Keratinocyte (primary cell): ENCODE measurements at regions not wholly inside any gene's neighbourhood (a gene's known extent, or its start where the extent isn't known, plus 50 kb on each side); places are given as distances from the start of the nearest gene placed in this dataset.

Source experiments
- DNase-seq: peaks from one replicate; pipeline ENCODE4 v3.0.0-alpha.2; 2011; ENCODE audit warnings: low read depth, missing footprints, low spot score
- FAIRE-seq: peaks from 2 replicates; lab custom pipeline; 2011; peaks lifted over from hg19 to GRCh38; lab: Jason Lieb, UNC
- H2AFZ ChIP-seq: 2 replicates; pipeline ENCODE4 v1.6.0; 2012; ENCODE audit warnings: low read length, control low read depth, inconsistent platforms; ENCODE audit not compliant: control insufficient read depth
- H3K27ac ChIP-seq: 2 replicates; pipeline ENCODE4 v1.5.1; 2011; ENCODE audit warnings: low read length; ENCODE audit not compliant: control insufficient read depth, insufficient read depth
- H3K27me3 ChIP-seq: 3 replicates; pipeline ENCODE4 v1.6.0; 2011; ENCODE audit warnings: low read length; ENCODE audit not compliant: control insufficient read depth, insufficient read depth; ENCODE audit errors: extremely low read depth
- H3K36me3 ChIP-seq, 2 experiments: 2 replicates in 1 of 2; 3 replicates in 1 of 2; pipeline ENCODE4 v1.5.1; 2011; ENCODE audit warnings: low read length in 2 of 2, mild to moderate bottlenecking in 1 of 2; ENCODE audit not compliant: control insufficient read depth in 2 of 2, insufficient read depth in 2 of 2; ENCODE audit errors: extremely low read depth in 1 of 2
- H3K4me1 ChIP-seq: 3 replicates; pipeline ENCODE4 v1.5.1; 2011; ENCODE audit warnings: low read length; ENCODE audit not compliant: control insufficient read depth, insufficient read depth; ENCODE audit errors: extremely low read depth
- H3K4me2 ChIP-seq: 3 replicates; pipeline ENCODE4 v1.6.0; 2011; ENCODE audit warnings: low read depth, low read length; ENCODE audit not compliant: control insufficient read depth, insufficient read depth; ENCODE audit errors: extremely low read depth
- H3K4me3 ChIP-seq, 3 experiments: fragments of 200-600 bp in 1 of 3; sonication (generic) in 1 of 3; 2 replicates in 2 of 3; 3 replicates in 1 of 3; pipeline ENCODE4 v1.5.1; 2011 to 2016; ENCODE audit warnings: low read length in 3 of 3, mild to moderate bottlenecking in 3 of 3, control low read depth in 2 of 3, inconsistent platforms in 1 of 3, low read depth in 1 of 3, mixed read lengths in 1 of 3, mixed run types in 1 of 3, moderate library complexity in 1 of 3; ENCODE audit not compliant: control insufficient read depth in 2 of 3, insufficient read depth in 2 of 3; ENCODE audit errors: extremely low read depth in 1 of 3
- H3K79me2 ChIP-seq: 2 replicates; pipeline ENCODE4 v1.6.0; 2012; ENCODE audit warnings: low read length; ENCODE audit not compliant: control insufficient read depth, insufficient read depth
- H3K9ac ChIP-seq: 3 replicates; pipeline ENCODE4 v1.6.0; 2011; ENCODE audit warnings: low read length; ENCODE audit not compliant: control insufficient read depth, insufficient read depth; ENCODE audit errors: extremely low read depth
- H3K9me1 ChIP-seq: 3 replicates; pipeline ENCODE4 v1.6.0; 2011; ENCODE audit warnings: low read length; ENCODE audit not compliant: control insufficient read depth, insufficient read depth; ENCODE audit errors: extremely low read depth
- H3K9me3 ChIP-seq: 2 replicates; pipeline ENCODE4 v1.5.1; 2012; ENCODE audit warnings: low read depth, low read length; ENCODE audit not compliant: control insufficient read depth
- H4K20me1 ChIP-seq: 3 replicates; pipeline ENCODE4 v1.6.0; 2011; ENCODE audit warnings: low read length; ENCODE audit not compliant: control insufficient read depth, insufficient read depth; ENCODE audit errors: extremely low read depth
- CTCF ChIP-seq, 3 experiments: IDR thresholded peaks in 1 of 3; conservative IDR thresholded peaks in 1 of 3; optimal IDR thresholded peaks in 1 of 3; 2 replicates in 2 of 3; 3 replicates in 1 of 3; pipeline versions ENCODE3 to v1.5.1; 2011; ENCODE audit warnings: low read length in 3 of 3, mild to moderate bottlenecking in 3 of 3, moderate library complexity in 2 of 3, control low read depth in 1 of 3, inconsistent platforms in 1 of 3; ENCODE audit not compliant: insufficient read depth in 2 of 3; ENCODE audit errors: extremely low read depth in 1 of 3
- EZH2 ChIP-seq: IDR thresholded peaks from one replicate; pipeline ENCODE4 v1.6.1; 2012; ENCODE audit warnings: inconsistent platforms, mild to moderate bottlenecking, low read length, moderate library complexity
- dilution Hi-C: fragments of 300-500 bp; cut with MboI; formaldehyde crosslinking; loops from one replicate; pipeline ENCODE4 v1.7.0; 2020; ENCODE audit warnings: low sequenced_read_pairs; ENCODE audit not compliant: extremely low pct_ligation_motif_present

- peak overlapping the region; percentile 29 for H3K4me2 ChIP-seq
- no peaks in the 10 kb centered on the region for H3K9me3 ChIP-seq
- no peaks in the 10 kb centered on the region for H3K9me1 ChIP-seq
- H3K27me3 ChIP-seq, result no peaks in the 10 kb centered on the region
- H3K27ac ChIP-seq, result peak overlapping the region; percentile 66
- DNase-seq, result peak; percentile 28
- H2AFZ ChIP-seq, result no peak overlapping the region
- H3K4me3 ChIP-seq, result no peak overlapping the region
- TF ChIP-seq CTCF (optimal IDR thresholded peaks at IDR 0.05 in 1 of 3, IDR thresholded peaks at IDR 0.05 in 1 of 3, conservative IDR thresholded peaks at IDR 0.05 in 1 of 3; ENCODE audit: extremely low read depth in 1 of 3, insufficient read depth in 2 of 3, low read length in 3 of 3), result no peak
- TF ChIP-seq EZH2, result no peak
- H4K20me1 ChIP-seq, result no peaks in the 10 kb centered on the region
- dilution Hi-C loops, result no loop called here
- peak overlapping the region; percentile 41 for H3K9ac ChIP-seq
- no peaks in the 10 kb centered on the region for H3K36me3 ChIP-seq
- FAIRE-seq, result peak; percentile 46
- peaks cover 26% of the 10 kb centered on the region for H3K4me1 ChIP-seq
- H3K79me2 ChIP-seq, result no peaks in the 10 kb centered on the region
These were observed 261.8 kb downstream of the DHX15 start for GRCh38 chr4:24322511-24322910.

- Histone ChIP-seq H3K79me2 (no peaks in the 10 kb centered on the region), H3K9me1 (no peaks in the 10 kb centered on the region), H2AFZ (no peak overlapping the region), H4K20me1 (no peaks in the 10 kb centered on the region), H3K4me1 (peaks cover 26% of the 10 kb centered on the region), H3K4me3 (peak overlapping the region in 2 of 3 experiments; percentile 7 to 39), H3K9ac (peak overlapping the region; percentile 16), H3K27ac (peak overlapping the region; percentile 82), H3K9me3 (no peaks in the 10 kb centered on the region), H3K27me3 (no peaks in the 10 kb centered on the region), H3K4me2 (peak overlapping the region; percentile 82), H3K36me3 (no peaks in the 10 kb centered on the region)
- TF ChIP-seq EZH2 (no peak), CTCF (optimal IDR thresholded peaks at IDR 0.05 in 1 of 3, IDR thresholded peaks at IDR 0.05 in 1 of 3, conservative IDR thresholded peaks at IDR 0.05 in 1 of 3; ENCODE audit: extremely low read depth in 1 of 3, insufficient read depth in 2 of 3, low read length in 3 of 3) (no peak)
- FAIRE-seq (no peak), DNase-seq (no peak)
- dilution Hi-C loops, result no loop called here
These were observed 262.7 kb downstream of the DHX15 start for GRCh38 chr4:24321616-24322015.
